ENCODE measurements at regions not wholly inside any gene's neighbourhood (a gene's known extent, or its start where the extent isn't known, plus 50 kb on each side); places are given as distances from the start of the nearest gene placed in this dataset.

DNA sequence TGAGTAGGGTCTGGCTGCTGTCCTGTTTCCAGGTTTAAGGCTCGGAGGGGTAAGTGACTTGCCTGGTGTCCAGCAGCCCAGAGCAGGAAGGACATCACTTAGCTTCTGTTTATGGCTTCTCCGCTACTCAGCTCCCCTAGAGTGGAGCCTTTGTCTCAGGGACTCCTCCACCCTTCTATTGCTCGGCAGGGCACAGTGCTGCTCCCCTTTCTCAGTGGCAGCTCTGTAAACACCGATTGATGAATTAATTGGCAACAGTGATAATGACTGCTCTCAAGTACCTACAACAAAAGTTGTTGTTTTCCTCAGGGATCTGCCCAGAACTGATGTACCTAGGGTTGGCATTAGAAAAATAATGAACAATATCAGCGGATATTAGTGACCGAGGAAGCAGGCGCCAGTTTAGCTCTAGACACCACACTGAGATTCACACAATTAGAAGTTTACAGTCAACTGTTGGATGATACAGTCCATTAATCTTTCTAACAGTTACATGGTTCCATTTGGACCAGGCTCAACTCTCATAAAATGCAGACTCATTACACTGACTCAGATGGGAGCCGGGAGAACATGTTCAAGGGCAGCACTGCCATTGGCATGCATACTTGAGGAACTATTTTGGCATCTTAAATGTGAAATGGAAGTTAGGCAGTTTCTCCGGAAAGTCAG, 265.7 kb downstream of the MTX2 start:
- H3K36me3 ChIP-seq (replicated peaks): no peaks in the 10 kb centered on the region
- no peaks in the 10 kb centered on the region for H3K4me1 ChIP-seq
- no peaks in the 10 kb centered on the region for H3K9me3 ChIP-seq
- no peak overlapping the region for H3K4me3 ChIP-seq
- DNase-seq (ENCODE audit: low spot score in 2 of 2): no peak
- H3K27me3 ChIP-seq (ENCODE audit: low read depth): peaks cover 46% of the 10 kb centered on the region
- in situ Hi-C loops (cut with MboI; ENCODE audit: low sequenced_read_pairs): no loop called here

- no peak for DNase-seq (ENCODE audit: low spot score in 2 of 2)
- Histone ChIP-seq H3K4me3 (no peak overlapping the region), H3K4me1 (no peaks in the 10 kb centered on the region), H3K9me3 (no peaks in the 10 kb centered on the region), H3K36me3 (replicated peaks) (no peaks in the 10 kb centered on the region), H3K27me3 (ENCODE audit: low read depth) (peaks cover 48% of the 10 kb centered on the region)
- in situ Hi-C loops (cut with MboI; ENCODE audit: low sequenced_read_pairs): no loop called here
Measured at GRCh38 chr2:176535467-176536113, 266.3 kb downstream of the MTX2 start.

DNA sequence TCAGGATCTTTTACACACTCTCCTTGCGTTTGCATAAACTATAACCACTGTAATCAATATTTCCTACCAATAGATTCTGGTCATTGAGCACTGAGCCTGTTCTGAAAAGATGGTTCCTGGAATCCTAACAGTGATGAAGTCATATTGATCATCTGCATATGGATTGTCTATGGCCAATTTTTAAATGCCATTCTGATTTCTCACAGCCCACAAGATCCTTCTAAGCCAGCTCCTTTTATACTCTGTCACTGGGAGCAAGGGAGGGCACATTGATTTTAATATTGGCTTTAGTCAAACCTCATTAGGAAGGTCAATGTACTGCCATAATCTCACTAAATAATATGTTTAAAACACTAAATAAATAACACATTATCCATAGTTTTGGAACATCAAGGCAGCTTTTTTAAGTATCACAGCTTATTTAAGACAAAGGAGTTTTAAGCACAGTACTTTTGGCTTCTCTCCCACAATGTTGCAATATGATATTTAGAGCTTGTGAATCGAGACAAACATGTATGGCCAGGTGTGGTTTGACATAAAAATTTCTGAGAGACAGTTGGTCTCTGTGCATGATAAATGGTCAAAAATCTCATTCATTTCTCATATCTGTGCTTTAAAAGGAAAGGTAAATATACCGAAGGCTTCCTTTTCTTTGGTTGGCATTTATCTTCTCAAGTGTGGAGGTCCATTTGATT, 267.3 kb downstream of the MTX2 start:
- Histone ChIP-seq H3K9me3 (no peaks in the 10 kb centered on the region), H3K4me3 (no peak overlapping the region), H3K36me3 (replicated peaks) (no peaks in the 10 kb centered on the region), H3K27me3 (ENCODE audit: low read depth) (peaks cover 46% of the 10 kb centered on the region), H3K4me1 (no peaks in the 10 kb centered on the region)
- in situ Hi-C loops (cut with MboI; ENCODE audit: low sequenced_read_pairs): no loop called here
- no peak for DNase-seq (ENCODE audit: low spot score in 2 of 2)

DNA sequence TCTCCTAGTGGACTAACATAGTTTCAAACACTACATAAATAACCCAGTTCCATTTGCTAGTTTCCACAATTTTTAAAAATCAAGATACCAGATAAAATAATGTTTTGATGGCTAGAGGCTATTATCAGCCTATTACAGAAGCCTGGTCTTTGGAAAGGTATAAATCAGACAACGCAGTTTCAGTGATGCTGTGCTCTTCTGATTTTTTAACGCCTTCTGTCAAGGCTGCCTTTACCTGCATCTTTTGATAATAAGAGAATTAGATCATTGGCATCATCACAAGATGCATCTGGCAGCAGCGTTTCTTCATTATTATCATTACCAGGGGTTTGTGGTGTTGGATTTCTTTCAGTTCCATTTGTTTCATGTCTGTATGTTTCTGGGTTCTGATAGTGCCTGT, 268.7 kb downstream of the MTX2 start:
- in situ Hi-C loops (cut with MboI; ENCODE audit: low sequenced_read_pairs): no loop called here
- no peaks in the 10 kb centered on the region for H3K9me3 ChIP-seq
- no peaks in the 10 kb centered on the region for H3K36me3 ChIP-seq (replicated peaks)
- H3K27me3 ChIP-seq (ENCODE audit: low read depth): peaks cover 35% of the 10 kb centered on the region
- DNase-seq (ENCODE audit: low spot score in 2 of 2): no peak
- no peak overlapping the region for H3K4me3 ChIP-seq
- H3K4me1 ChIP-seq: no peaks in the 10 kb centered on the region

DNA sequence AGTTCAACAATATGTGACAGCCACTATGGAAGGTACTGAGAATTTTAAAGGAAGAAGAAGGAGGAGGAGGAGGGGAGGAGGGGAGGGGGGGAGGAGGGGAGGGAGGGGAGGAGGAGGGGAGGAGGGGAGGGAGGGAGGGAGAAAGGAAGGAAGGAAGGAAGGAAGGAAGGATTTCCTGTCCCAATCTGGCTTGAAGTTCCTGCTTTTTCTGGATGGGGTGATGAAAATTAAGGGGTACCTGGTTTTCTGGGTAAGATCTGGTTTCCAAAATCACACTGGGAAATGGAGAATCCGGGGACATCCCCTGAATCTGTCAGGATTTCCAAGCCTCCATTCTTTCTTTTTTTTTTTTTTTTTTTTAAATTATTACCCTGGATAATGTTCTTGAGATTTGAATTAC, 271.8 kb downstream of the MTX2 start:
- Histone ChIP-seq H3K4me3 (no peak overlapping the region), H3K4me1 (no peaks in the 10 kb centered on the region), H3K9me3 (no peaks in the 10 kb centered on the region), H3K36me3 (replicated peaks) (no peaks in the 10 kb centered on the region), H3K27me3 (ENCODE audit: low read depth) (peaks cover 37% of the 10 kb centered on the region)
- DNase-seq (ENCODE audit: low spot score in 2 of 2): no peak
- in situ Hi-C loops (cut with MboI; ENCODE audit: low sequenced_read_pairs): no loop called here

DNA sequence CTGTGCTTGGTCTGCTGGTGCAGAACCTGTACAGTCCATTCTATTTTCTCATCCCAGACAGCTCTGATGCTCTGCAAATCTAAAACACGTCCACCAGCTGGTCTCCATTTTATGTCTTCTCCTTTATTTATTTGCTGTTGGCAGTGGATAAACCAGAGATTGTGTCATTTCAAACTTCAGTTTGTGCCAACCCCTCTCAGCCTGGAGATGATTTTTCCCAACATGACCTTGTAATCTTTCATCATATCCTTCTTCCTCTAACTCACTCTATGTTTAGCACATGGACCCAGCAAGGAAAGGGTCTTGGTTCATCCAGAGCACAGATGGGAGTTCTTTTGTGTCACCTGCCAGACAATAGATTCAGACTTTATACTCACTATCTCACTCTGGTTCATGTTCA, 273.2 kb downstream of the MTX2 start:
- Histone ChIP-seq H3K36me3 (replicated peaks) (no peaks in the 10 kb centered on the region), H3K4me1 (no peaks in the 10 kb centered on the region), H3K4me3 (no peak overlapping the region), H3K27me3 (ENCODE audit: low read depth) (peaks cover 28% of the 10 kb centered on the region), H3K9me3 (no peaks in the 10 kb centered on the region)
- in situ Hi-C loops (cut with MboI; ENCODE audit: low sequenced_read_pairs): no loop called here
- no peak for DNase-seq (ENCODE audit: low spot score in 2 of 2)

DNA sequence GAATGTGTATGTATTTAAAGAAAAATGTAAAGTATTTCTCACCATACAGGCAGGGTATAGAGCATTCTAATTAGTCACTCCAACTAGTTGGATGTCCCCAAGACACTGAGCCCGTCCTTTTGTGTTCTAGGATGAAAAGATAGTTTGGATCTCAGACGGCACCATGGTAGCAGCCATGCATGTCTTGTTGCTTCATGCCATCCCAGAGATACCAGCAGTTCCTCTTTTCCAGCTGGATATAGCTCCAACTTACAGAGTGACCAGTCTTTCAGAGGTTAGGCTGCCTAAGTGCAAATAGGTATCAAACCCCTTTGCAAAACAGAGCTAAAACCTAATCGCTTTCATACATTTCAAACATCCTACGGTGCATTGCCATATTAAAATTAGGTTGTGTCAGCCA, 275.3 kb downstream of the MTX2 start:
- no peaks in the 10 kb centered on the region for H3K9me3 ChIP-seq
- peaks cover 33% of the 10 kb centered on the region for H3K27me3 ChIP-seq (ENCODE audit: low read depth)
- in situ Hi-C loops (cut with MboI; ENCODE audit: low sequenced_read_pairs): no loop called here
- H3K4me1 ChIP-seq: no peaks in the 10 kb centered on the region
- DNase-seq (ENCODE audit: low spot score in 2 of 2): no peak
- no peak overlapping the region for H3K4me3 ChIP-seq
- H3K36me3 ChIP-seq (replicated peaks): no peaks in the 10 kb centered on the region

DNA sequence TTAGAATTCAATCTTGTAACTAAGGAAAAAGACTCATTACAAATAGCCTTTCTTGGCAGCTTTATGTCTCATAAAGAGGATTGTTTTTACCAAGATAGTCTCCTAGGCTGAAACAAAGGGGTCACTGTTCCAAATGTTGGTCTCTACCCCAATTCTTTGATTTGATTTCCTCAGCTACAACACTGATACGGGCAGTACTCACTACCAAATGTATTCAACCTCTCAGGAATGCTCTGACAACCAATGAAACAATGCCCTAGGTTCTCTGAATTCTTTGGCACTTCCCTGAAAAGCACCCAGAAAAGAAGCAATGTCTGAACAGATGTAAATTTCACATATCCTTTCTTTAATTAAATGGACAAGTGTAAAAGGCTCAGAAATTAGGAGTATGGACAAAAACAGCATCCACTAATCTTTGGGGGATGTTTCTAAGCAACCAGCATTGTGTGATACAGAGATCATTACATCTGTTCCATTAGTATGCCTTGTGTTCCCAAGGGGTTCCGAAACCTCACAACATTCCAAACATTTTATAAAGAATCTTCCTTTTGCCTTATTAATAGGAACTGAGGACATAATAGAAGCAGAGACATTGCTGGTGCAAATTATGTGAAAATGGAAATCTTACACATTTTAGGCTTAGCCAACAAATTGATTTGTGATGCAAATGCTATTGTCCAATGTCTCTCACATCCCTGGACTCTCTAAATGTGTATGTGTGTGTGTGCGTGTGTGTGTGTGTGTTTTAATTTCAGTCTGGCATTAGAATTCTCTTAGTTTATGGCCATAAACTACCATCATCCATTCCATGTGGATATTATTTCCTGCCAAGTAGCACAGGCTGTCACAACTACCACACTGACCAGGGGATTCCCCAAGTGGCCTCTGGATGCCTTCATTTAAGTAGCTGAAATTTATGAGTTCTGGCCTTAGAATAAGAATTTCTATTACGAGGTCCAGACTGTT, 276.0 kb downstream of the MTX2 start:
- no peaks in the 10 kb centered on the region for H3K36me3 ChIP-seq (replicated peaks)
- in situ Hi-C loops (cut with MboI; ENCODE audit: low sequenced_read_pairs): no loop called here

DNA sequence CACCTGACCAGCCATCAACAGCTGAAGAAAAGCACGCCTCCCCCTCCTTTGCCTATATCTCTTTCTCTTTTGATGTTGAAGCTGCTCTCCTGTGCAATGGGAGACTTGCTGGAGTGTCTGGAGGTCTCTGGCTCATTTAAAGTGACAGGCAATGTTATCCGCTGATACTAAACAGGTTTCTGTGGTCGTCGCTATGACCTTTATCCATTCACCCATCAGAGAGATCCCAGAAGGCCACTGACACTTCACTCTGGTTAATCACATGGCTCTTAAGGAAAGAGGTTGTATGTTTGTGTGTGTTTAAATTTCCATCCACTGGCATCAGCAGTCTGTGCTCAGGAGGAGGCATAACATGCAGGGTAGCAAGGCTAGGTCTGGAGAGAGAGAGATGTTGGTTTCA, 277.3 kb downstream of the MTX2 start:
- Histone ChIP-seq H3K4me1 (no peaks in the 10 kb centered on the region), H3K4me3 (no peak overlapping the region), H3K36me3 (replicated peaks) (no peaks in the 10 kb centered on the region), H3K27me3 (ENCODE audit: low read depth) (peaks cover 32% of the 10 kb centered on the region), H3K9me3 (no peaks in the 10 kb centered on the region)
- no peak for DNase-seq (ENCODE audit: low spot score in 2 of 2)
- in situ Hi-C loops (cut with MboI; ENCODE audit: low sequenced_read_pairs): no loop called here

More for the DNA sequence above, 276.0 kb downstream of the MTX2 start:
- H3K4me3 ChIP-seq: no peak overlapping the region
- H3K27me3 ChIP-seq (ENCODE audit: low read depth): peaks cover 27% of the 10 kb centered on the region
- no peaks in the 10 kb centered on the region for H3K4me1 ChIP-seq
- no peak for DNase-seq (ENCODE audit: low spot score in 2 of 2)
- no peaks in the 10 kb centered on the region for H3K9me3 ChIP-seq

DNA sequence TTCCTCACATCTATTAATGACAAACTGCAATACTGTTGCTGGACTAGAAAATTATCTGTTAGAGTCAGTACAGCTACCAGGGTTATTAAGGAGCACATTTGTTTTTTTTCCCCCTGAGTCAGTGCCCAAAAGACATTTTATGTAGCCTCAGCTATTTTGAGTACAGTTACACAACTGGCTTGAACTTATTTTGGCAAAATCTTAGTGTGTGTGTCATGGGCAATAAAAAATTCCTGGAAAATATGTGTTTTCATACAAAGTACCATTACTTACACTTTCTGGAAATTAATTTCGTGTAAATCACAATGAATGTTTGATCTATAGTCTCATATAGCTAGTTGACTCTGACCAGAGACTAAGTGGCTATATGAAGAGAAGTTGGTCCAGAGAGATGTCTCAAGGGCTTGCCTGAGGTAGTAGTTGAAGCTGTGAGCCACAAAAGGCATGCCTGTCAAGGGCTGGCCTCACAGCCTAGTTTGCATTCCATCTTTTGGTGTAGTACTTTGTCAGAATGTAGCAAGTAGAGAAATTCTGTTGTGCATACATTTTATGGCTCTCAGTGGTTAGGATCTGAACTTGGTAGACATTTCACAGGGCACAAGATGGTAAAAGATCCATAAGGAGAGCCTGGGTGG, 283.4 kb downstream of the MTX2 start:
- Histone ChIP-seq H3K4me3 (no peak overlapping the region), H3K4me1 (peaks cover 4% of the 10 kb centered on the region; the same call in 1 of the 2 replicates), H3K9me3 (no peaks in the 10 kb centered on the region), H3K27me3 (ENCODE audit: low read depth) (peaks cover 43% of the 10 kb centered on the region), H3K36me3 (replicated peaks) (no peaks in the 10 kb centered on the region)
- in situ Hi-C loops (cut with MboI; ENCODE audit: low sequenced_read_pairs): loop anchor here (10.0 kb wide), 1 partner anchor 428 kb away; the partner anchor contains the start of genes HOXD8 and HOXD9
- no peak for DNase-seq (ENCODE audit: low spot score in 2 of 2)

- DNase-seq (ENCODE audit: low spot score in 2 of 2): peak in 1 of 2 experiments; percentile 51
- Histone ChIP-seq H3K27me3 (ENCODE audit: low read depth) (peaks cover 46% of the 10 kb centered on the region), H3K9me3 (no peaks in the 10 kb centered on the region), H3K4me1 (peaks cover 4% of the 10 kb centered on the region; the same call in 1 of the 2 replicates), H3K36me3 (replicated peaks) (no peaks in the 10 kb centered on the region), H3K4me3 (peak overlapping the region; percentile 14)
- in situ Hi-C loops (cut with MboI; ENCODE audit: low sequenced_read_pairs): loop anchor here (10.0 kb wide), 1 partner anchor 429 kb away; the partner anchor contains the start of genes HOXD8 and HOXD9
Measured at GRCh38 chr2:176553685-176554100, 284.5 kb downstream of the MTX2 start.

GRCh38 chr2:176554101-176555048, 285.1 kb downstream of the MTX2 start:
- DNase-seq (ENCODE audit: low spot score in 2 of 2): peak; percentile 38 to 48
- Histone ChIP-seq H3K27me3 (ENCODE audit: low read depth) (peaks cover 45% of the 10 kb centered on the region), H3K36me3 (replicated peaks) (no peaks in the 10 kb centered on the region), H3K9me3 (no peaks in the 10 kb centered on the region), H3K4me1 (peaks cover 4% of the 10 kb centered on the region; the same call in 1 of the 2 replicates), H3K4me3 (peak overlapping the region; percentile 14)
- in situ Hi-C loops (cut with MboI; ENCODE audit: low sequenced_read_pairs): loop anchor here (10.0 kb wide), 1 partner anchor 430 kb away; the partner anchor contains the start of genes HOXD8 and HOXD9

Data from HAP-1 (cell line).